Gastroesophageal sphincter (tissue), 4 donors: ENCODE measurements at regions not wholly inside any gene's neighbourhood (a gene's known extent, or its start where the extent isn't known, plus 50 kb on each side); places are given as distances from the start of the nearest gene placed in this dataset.
"Not testable (repeated sequence)": the region's sequence is repeated elsewhere in the genome, so short reads cannot be mapped to it uniquely, and the experiment has no call there.

Experiments used
- ATAC-seq: fragments of 150-250 bp; one replicate; pipeline ENCODE4 v1.9.1; 2016; ENCODE audit warnings: mild to moderate bottlenecking, moderate library complexity
- H3K27ac ChIP-seq, 4 donors: fragments of 200-600 bp; sonication (generic) in 3 of 4; 1 replicate in 3 of 4; 2 replicates in 1 of 4; pipeline ENCODE4 v1.5.1; 2016 to 2019
- H3K27me3 ChIP-seq: fragments of 200-600 bp; sonication (generic); one replicate; pipeline ENCODE4 v1.5.1; 2019
- H3K36me3 ChIP-seq, 2 donors: fragments of 200-600 bp; sonication (generic); one replicate each; pipeline ENCODE4 v1.5.1; 2019; ENCODE audit warnings: control low read depth in 1 of 2
- H3K4me1 ChIP-seq, 3 donors: fragments of 200-600 bp; sonication (generic); 1 replicate in 2 of 3; 2 replicates in 1 of 3; pipeline ENCODE4 v1.5.1; 2016 to 2019; ENCODE audit warnings: control low read depth in 2 of 3
- H3K4me3 ChIP-seq, 2 donors: fragments of 200-600 bp; sonication (generic); one replicate each; pipeline ENCODE4 v1.5.1; 2019; ENCODE audit warnings: mild to moderate bottlenecking in 1 of 2, moderate library complexity in 1 of 2
- H3K9me3 ChIP-seq, 3 donors: fragments of 200-600 bp; sonication (generic); one replicate each; pipeline ENCODE4 v1.5.1; 2017 to 2019; ENCODE audit warnings: control low read depth in 2 of 3
- EP300 ChIP-seq: sonication (generic); formaldehyde crosslinking; IDR thresholded peaks from one replicate; pipeline ENCODE4 v1.6.1; 2017; ENCODE audit warnings: antibody characterized with exemption, mild to moderate bottlenecking
- POLR2A ChIP-seq, 2 donors: fragments of 450-650 bp; IDR thresholded peaks; one replicate each; pipeline ENCODE4 v1.6.1; 2017; ENCODE audit warnings: antibody characterized with exemption in 2 of 2, mild to moderate bottlenecking in 2 of 2, moderate library complexity in 1 of 2
- POLR2AphosphoS5 ChIP-seq: sonication (generic); formaldehyde crosslinking; IDR thresholded peaks from one replicate; pipeline ENCODE4 v1.6.1; 2017; ENCODE audit warnings: antibody characterized with exemption
- WGBS, 2 donors: methylation state at CpG; one replicate each; pipeline ENCODE4 v1.1.5; 2018; ENCODE audit warnings: low coverage in 1 of 2; 5-methylcytosine and 5-hydroxymethylcytosine counted together
- TF ChIP-seq, protein P1 (sequence below), 4 experiments: fragments of 200-600 bp in 2 of 4; fragments of 450-650 bp in 2 of 4; sonication (generic) in 1 of 4; IDR thresholded peaks; one replicate each; pipeline ENCODE4 v1.5.1; 2017 to 2019; ENCODE audit warnings: antibody characterized with exemption in 4 of 4, mild to moderate bottlenecking in 2 of 4, moderate library complexity in 2 of 4

DNA sequence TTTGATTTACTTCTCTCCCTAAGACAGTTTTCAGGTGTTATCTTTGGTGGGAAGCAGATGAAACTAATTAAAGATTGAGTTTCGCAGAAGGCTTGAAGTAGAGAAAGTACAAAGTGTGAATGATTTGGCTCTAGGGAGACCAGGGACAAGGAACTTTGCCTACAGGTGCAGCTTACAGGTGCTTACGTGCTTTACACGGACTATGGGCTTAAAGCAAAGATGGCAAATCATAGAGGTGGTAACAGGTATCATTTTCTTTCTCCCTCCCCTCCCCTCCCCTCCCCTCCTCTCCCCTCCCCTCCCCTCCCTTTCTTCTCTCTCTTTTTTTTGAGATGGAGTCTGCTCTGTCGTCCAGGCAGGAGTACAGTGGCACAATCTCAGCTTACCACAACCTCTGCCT is 136.3 kb downstream of the SLC35B3 start:
- Histone ChIP-seq H3K27me3 (no peaks in the 10 kb centered on the region), H3K4me1 (no peaks in the 10 kb centered on the region), H3K9me3 (no peaks in the 10 kb centered on the region), H3K27ac (no peak overlapping the region), H3K4me3 (no peak overlapping the region), H3K36me3 (no peaks in the 10 kb centered on the region)
- ATAC-seq = no peak
- 67 to 75% methylated on average over 3 to 4 of the region's 4 CpGs for WGBS, 2 donors
- TF ChIP-seq, protein P1, sequence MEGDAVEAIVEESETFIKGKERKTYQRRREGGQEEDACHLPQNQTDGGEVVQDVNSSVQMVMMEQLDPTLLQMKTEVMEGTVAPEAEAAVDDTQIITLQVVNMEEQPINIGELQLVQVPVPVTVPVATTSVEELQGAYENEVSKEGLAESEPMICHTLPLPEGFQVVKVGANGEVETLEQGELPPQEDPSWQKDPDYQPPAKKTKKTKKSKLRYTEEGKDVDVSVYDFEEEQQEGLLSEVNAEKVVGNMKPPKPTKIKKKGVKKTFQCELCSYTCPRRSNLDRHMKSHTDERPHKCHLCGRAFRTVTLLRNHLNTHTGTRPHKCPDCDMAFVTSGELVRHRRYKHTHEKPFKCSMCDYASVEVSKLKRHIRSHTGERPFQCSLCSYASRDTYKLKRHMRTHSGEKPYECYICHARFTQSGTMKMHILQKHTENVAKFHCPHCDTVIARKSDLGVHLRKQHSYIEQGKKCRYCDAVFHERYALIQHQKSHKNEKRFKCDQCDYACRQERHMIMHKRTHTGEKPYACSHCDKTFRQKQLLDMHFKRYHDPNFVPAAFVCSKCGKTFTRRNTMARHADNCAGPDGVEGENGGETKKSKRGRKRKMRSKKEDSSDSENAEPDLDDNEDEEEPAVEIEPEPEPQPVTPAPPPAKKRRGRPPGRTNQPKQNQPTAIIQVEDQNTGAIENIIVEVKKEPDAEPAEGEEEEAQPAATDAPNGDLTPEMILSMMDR (IDR thresholded peaks at IDR 0.05) = no peak
- TF ChIP-seq POLR2AphosphoS5 = no peak

DNA sequence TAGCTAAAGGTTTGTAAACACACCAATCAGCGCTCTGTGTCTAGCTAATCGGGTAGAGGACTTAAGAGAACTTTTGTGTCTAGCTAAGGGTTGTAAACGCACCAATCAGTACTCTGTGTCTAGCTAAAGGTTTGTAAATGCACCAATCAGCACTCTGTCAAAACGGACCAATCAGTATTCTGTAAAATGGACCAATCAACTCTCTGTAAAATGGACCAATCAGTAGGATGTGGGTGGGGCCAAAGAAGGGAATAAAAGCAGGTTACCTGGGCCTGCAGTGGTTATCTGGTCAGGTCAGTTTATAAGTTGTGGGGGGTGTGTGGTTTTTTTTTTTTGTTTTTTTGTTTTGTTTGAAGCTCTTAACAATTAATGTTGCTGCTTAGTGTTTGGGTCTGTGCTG is 152.4 kb downstream of the SLC35B3 start:
- not testable (repeated sequence) for H3K27me3 ChIP-seq, H3K27ac ChIP-seq, H3K4me1 ChIP-seq, ATAC-seq, H3K4me3 ChIP-seq, H3K36me3 ChIP-seq, H3K9me3 ChIP-seq
- WGBS, 2 donors = 81 to 82% methylated on average over 3 to 4 of the region's 4 CpGs

DNA sequence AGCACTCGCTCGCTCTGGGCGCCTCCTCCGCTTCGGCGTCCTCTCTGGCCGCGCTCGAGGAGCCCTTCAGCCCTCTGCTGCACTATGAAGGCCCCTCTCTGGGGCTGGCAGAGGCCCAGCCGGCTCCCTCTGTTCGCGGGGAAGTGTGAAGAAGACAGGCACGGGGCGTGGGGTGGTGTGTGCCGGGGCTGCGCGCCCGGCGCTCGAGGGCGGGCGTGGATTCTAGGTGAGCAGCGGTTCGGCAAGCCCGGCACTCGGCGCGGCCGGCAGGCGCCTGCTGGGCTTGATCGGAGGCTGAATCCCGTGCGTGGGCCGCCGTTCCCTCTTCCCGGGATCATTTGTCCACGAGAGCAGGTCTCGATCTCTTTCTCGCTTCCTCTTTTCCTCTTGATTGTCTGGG is 153.0 kb downstream of the SLC35B3 start:
- ATAC-seq = no peak
- H3K9me3 ChIP-seq = no peaks in the 10 kb centered on the region
- H3K36me3 ChIP-seq = no peaks in the 10 kb centered on the region
- peaks cover 11% of the 10 kb centered on the region for H3K27me3 ChIP-seq
- no peak overlapping the region for H3K4me3 ChIP-seq
- WGBS, 2 donors = 95% methylated on average over 8 of the region's 39 CpGs; no CpG with 5 or more reads in 1 of the 2 donors
- no peaks in the 10 kb centered on the region for H3K4me1 ChIP-seq
- no peak overlapping the region for H3K27ac ChIP-seq
- TF ChIP-seq, protein P1 (IDR thresholded peaks at IDR 0.05) = no peak
- TF ChIP-seq POLR2A (IDR thresholded peaks at IDR 0.05) = no peak
- TF ChIP-seq EP300 = no peak
- TF ChIP-seq POLR2AphosphoS5 = no peak

DNA sequence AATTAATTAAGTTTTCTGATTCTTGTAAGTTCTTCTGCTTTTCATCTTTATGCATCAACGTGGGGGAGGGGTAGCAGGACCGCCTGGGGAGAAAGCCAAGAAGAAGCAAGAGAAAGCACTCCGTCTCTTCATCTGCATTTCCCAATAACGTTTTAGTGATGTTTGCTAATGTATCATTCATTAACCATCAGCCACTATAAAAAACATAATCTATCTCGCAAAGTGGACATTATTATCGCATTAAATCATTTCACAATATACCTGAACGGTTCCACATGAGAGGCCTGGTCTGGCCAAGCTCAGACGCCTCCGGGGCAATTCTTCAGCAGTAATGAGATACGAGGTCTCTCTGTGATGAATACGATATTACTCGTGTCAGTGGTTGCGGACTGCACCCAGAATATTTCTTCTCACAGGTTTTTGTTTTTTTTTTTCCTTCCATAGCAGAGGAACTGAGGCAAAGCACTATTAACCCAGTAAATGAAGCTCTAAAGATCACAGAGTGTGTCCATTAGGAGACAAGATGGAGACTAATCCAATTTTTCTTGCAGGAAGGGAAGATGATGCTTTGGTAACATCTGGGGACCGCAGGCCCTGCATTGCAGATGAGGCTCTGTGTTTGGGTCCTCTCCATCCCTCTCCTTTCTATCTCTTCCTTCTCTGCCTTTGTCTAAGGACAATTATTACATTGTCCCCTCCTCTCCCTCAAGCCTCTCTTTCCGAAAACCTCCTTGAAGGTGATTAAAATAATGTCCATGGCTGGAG is 156.1 kb downstream of the SLC35B3 start:
- 65 to 69% methylated on average over 14 to 15 of the region's 15 CpGs for WGBS, 2 donors

DNA sequence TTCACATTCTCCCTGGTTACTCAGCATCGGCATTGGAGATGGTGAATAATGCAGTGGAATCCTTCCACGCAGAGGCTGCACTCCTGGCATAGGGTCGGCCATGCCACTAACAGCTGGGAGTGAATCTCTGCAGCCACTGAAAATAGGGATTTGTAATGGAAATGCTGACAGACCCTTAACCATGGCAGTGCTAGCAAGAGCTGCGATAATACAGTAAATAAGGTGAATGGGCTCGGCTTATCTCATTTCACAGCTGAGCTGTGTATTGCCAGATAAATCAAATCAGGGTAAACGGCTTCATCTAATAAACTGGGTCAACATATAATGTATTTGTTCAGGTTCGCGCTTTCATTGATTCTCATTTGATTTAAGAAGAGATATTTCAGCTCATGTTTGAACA is 156.8 kb downstream of the SLC35B3 start:
- no peaks in the 10 kb centered on the region for H3K9me3 ChIP-seq
- TF ChIP-seq POLR2AphosphoS5 = no peak
- TF ChIP-seq EP300 = no peak
- TF ChIP-seq POLR2A (IDR thresholded peaks at IDR 0.05) = no peak
- TF ChIP-seq, protein P1 (IDR thresholded peaks at IDR 0.05) = no peak
- no peak overlapping the region for H3K27ac ChIP-seq
- no peak for ATAC-seq
- no peaks in the 10 kb centered on the region for H3K4me1 ChIP-seq
- H3K36me3 ChIP-seq = no peaks in the 10 kb centered on the region
- no peak overlapping the region for H3K4me3 ChIP-seq
- 61 to 72% methylated on average over 7 to 8 of the region's 8 CpGs for WGBS, 2 donors
- peaks cover 11% of the 10 kb centered on the region for H3K27me3 ChIP-seq

More for the DNA sequence above, 156.1 kb downstream of the SLC35B3 start:
- Histone ChIP-seq H3K9me3 (no peaks in the 10 kb centered on the region), H3K4me3 (no peak overlapping the region), H3K36me3 (no peaks in the 10 kb centered on the region), H3K27me3 (peaks cover 11% of the 10 kb centered on the region), H3K4me1 (no peaks in the 10 kb centered on the region), H3K27ac (no peak overlapping the region)
- ATAC-seq = no peak
- TF ChIP-seq POLR2AphosphoS5 (no peak), POLR2A (IDR thresholded peaks at IDR 0.05) (no peak), EP300 (no peak)
- TF ChIP-seq, protein P1 (IDR thresholded peaks at IDR 0.05) = no peak
